Posterior cingulate gyrus (tissue), 11 donors: ENCODE measurements at regions not wholly inside any gene's neighbourhood (a gene's known extent, or its start where the extent isn't known, plus 50 kb on each side); places are given as distances from the start of the nearest gene placed in this dataset.

ENCODE experiments used
- DNase-seq, 10 donors: peaks; one replicate each; pipeline versions ENCODE4 v3.0.0 to v3.0.0-alpha.2; 2020 to 2021; ENCODE audit warnings: mixed read lengths in 3 of 10
- intact Hi-C: fragments of 100-400 bp; cut with DNase I; formaldehyde crosslinking; loops from one replicate; pipeline ENCODE4 v1.15.1; 2023

DNA sequence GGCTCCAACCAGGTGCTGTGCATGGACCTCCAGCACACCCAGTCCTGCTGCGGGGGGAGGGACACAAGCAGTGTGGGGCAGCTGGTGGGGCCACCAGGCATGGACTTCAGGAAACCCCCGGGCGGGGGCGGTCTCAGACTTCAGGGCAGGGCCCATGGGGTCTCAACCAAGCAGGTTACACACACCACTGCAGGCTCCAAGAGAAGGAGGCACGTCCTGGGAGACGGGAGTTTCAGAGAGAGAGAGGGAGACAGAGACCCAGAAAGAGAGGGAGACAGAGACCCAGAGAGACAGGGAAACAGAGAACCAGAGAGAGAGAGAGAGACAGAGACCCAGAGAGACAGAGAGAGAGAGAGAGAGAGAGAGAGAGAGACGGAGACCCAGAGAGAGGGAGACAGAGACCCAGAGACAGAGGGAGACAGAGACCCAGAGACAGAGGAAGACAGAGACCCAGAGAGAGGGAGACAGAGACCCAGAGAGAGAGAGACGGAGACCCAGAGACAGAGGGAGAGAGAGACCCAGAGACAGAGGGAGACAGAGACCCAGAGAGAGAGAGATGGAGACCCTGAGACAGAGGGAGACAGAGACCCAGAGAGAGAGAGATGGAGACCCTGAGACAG lies 128.9 kb downstream of the NCOR2 start:
- intact Hi-C loops = no loop called here
- DNase-seq = peak in 1 of 10 donors; percentile 74

DNA sequence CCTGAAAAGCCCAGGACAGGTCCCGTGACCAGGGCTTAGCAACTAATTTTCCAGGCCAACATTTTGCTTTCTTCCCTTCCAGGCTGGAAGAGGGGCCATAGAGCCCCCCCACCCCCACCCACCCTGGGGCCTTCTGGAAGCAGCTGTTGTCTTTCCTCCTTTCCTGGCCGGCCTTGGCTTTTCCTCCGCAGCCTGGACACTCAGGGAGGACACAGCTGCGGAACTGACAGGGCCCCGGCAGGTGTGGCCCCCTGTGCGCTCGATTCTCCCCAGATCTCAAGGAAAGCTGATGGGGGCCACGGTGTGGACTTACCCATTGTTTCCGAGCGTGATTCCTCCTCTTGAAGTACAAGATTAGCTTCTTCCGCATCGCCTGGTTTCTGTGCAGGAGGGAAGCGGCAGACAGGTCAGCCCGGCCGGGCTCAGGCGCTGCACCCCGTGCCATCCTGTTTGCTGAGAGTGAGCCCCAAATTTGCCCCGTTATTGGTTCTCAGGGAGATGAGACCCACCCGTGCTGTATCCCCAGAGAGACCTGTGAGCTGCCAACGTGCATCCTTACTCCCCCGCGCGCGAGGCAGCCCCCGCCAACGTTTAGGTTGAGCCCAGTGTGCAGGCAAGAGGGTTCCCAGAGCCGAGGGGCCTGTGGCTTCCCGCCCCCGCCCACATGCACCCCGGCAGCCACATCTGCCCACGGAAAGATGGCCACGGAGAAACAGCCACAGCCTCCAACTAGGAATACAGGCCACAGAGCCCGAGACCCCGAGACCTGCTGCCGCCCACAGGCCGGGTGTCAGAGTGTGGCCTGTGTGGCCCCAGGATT lies 129.6 kb downstream of the NCOR2 start:
- intact Hi-C loops = no loop called here
- DNase-seq = peak in 1 of 10 donors; percentile 82

DNA sequence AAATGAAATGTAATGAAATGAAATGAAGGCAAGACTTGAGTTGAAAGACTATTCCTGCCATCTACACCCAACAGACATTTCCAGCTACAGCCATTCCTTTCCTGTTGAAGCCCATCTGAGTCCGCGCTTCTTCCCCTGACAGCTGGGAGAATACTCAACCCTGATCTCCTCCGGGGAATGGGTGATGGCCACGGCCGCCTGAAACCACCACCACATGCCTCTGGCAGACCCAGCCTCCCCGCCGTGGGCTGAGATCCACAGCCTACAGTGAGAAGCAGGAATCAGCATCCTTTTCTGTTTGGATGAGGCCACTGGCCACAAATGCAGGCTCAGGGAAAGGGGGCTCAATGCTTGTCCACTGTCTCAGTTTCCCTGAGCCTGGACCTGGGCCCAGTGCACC lies 130.3 kb downstream of the NCOR2 start:
- intact Hi-C loops = no loop called here

DNA sequence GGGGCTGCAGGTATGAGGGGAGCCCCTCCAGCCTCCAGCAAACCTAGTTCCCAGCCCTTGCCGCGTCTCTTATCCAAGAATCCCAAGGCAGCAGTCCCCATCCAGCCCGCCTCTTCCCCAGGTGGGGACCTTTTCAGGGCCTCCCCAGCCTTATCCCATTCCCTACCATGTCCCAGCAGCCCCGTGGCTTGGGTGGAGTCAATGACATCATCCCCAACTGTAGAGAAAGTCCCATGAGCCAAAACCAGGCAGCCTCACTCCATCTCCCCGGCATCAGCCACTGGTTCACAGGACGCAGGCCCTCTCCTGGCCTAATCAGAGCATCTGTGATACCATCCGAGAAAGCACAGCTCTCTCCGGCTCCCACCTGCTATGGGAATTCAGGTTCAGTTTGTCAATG lies 131.0 kb downstream of the NCOR2 start:
- intact Hi-C loops = no loop called here
- no peak for DNase-seq

More for the DNA sequence above, 130.3 kb downstream of the NCOR2 start:
- peak in 1 of 10 donors; percentile 56 for DNase-seq

DNA sequence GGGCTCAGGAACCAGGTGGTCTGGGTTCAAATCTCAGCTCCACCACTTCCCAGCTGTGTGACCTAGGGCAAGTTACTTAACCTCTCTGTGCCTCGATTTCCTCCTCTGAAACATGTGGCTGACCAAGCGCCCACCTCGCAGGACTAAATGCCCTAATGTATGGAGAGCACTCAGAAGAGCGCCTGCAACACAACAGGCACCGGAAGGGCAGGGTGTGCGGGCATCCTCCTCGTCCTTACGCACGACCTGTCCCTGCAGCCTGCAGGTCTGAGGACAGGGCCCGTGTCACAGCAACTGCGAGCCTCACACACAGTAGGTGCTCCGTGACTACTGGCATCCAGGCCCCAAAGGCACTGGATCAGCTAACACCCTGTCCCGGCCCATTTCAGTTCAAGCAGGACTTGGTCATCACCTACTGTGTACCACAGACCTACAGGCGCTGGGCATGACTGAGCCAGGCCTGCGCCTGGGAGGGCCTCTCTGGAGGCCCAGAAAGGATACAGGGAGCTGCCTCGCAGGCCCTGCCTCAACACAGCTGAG lies 131.5 kb downstream of the NCOR2 start:
- peak in 1 of 10 donors; percentile 81 for DNase-seq
- intact Hi-C loops = no loop called here

DNA sequence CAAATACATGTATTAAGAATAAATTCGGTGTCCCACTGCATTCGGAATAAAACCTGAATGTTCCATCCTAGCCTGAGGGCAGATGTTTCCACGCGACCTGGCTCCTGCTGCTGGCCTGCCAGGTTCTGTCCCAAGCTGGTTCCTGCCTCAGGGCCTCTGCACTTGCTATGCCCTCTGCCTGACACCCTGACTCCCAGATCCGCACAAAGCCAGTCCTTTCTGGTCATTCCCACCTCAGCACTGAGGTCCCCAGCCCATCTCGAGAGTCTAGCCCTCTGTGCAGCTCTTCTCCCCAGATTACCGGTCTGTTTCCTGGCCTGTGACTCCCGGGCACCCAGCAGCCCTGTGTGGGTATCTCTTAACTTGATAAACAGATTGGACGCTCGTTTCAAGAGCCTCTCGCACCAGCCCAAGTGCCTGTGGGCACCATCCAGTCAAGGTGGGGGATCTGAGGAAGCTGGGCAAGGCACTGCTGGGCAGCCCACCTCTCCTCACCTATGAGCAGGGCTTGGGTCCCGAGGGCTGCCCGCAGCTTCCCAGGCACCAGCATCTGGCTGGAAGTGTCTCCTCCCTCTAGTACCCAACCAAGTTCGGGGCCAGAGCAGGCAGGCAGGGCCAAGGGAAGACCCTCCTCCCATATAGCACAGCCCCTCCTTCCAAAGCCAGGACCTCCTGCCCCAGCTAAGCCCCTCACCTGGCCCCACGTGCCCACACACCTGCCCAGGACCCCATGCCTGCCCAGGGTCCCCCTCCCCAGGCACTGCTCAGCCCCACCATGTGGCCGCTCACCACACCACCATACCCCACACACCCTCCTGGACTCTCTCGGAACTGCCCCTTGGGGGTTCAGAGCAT lies 132.2 kb downstream of the NCOR2 start:
- DNase-seq = peak in 2 of 10 donors; percentile 65 to 79
- intact Hi-C loops = no loop called here

DNA sequence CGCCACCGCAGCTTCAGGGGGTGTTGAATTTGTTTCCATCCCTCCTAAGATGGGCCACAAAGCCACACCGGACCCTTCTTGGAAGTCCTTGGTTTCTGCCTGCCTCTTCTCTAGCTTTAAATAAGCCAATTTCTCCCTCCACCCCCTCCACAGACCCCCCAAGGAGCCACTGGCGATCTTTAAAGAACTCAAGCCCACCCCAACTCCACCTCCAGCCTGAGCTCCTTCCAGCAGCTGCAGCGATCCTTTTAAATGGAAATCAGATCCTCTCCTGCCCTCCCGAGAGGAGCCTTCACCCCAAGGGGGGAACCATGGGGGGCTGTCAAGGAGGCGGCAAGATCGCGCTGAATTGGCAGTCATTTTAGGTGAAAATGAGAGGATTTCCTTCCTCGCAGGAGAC lies 133.1 kb downstream of the NCOR2 start:
- DNase-seq = peak in 1 of 10 donors; percentile 21
- intact Hi-C loops = no loop called here

DNA sequence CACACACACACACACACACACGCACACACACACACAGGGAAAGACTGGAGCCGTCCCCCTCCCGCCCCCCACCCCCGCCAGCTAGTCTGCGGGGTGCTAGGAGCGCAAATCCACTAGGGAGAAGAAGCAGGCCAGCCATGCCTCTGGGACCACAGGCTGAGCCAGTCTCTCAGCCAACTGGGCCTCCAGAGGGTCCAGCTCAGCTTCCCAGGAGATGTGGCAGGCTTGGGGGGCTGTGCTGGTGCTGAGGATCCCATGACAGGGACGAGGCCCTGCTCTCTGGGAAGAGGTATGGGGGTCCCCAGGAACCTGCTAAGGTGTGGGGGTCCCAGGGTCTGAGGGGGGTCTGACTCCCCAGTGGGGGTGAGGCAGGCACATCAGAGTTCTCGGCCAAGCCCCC lies 133.5 kb downstream of the NCOR2 start:
- intact Hi-C loops = no loop called here

DNA sequence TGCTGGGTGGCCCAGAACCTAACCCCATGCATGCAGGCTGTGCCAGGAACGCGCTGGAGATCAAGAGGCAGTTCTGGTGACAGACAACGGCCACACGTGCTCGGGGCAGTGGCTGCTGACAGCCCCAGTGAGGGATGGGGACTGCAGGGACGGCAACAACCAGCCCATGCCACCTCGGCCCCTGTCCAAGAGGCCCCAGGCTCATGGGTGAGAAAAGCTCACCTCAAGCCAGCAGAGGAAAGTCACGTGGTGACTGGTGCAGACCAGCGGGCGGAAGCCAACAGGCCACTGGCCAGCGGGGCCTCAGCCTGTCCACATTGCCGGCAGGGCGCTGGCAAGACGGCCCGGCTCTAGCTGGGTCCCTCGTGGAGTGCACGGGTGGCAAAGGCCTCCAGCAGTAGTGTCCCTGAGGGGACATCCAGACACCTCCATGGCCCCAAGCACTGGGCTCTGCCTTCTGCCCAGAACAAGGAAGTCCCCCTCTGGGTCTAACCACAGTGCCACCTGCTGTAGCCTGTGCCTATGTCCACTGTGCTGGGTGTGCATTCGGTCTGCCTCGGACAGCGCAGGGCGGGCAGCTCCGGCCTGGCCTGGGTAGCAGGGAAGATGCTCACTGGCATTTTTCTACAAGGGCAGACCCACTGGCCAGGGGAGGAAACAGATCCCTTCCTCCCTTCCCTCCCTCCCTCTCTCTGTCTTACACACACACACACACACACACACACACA lies 134.1 kb downstream of the NCOR2 start:
- intact Hi-C loops = no loop called here
- DNase-seq = peak in 4 of 10 donors; percentile 56 to 94 (median 84)

More for the DNA sequence above, 133.5 kb downstream of the NCOR2 start:
- DNase-seq = peak in 1 of 10 donors; percentile 80

DNA sequence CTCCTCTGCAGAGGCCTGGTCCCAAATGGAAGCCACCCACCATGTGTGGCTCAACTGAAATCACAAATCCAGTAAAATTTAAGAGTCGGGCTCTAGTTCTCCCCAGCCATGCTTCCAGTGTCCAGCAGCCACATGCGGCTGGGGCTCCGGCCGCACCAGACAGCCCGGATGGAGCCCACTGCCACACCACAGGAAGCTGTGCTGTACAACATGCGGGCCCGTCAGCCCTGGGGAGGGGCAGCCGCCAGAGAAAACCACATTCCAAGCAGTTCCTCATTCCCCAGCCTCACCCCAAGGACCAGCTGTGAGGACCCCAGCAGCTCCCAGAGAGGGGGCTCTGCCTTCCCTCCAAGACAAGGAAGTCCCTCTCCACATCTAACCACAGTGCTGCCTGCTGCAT lies 135.0 kb downstream of the NCOR2 start:
- intact Hi-C loops = no loop called here
- peak in 2 of 10 donors; percentile 73 to 80 for DNase-seq

DNA sequence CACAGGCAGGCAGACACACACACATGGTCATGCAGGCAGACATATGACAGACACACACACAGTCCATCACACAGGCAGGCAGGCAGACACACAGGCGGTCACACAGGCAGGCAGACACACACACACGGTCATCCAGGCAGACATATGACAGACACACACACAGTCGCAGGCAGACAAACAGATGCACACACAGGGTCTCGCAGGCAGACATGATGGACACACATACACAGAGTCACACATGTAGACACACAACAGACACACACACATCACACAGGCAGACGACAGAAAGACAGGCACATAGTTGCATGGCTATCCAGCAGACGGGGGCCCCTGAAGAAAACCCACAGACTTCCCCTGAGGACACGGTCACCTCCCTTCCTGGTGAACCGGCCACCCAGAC lies 135.4 kb downstream of the NCOR2 start:
- intact Hi-C loops = no loop called here
- peak in 1 of 10 donors; percentile 41 for DNase-seq

DNA sequence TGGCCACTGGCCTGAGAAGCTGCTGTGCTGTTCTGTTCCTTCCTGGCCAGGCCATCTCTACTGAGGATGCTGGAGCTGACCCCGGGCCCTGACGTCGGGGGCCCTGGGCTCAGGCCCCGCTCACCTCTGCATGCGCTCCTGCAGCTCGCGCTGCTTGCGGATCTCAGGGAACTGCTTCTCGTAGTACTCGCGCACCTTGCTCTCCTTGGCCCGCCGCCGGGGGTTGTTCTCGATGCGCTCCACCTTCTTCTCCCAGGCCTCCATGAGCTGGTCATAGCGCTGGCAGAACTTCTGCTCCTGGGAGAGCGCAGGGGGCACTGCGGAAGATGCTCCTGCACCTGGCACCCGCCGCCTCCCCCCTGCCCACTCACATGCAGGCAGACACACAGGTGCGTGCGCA lies 135.6 kb downstream of the RFLNA start:
- peak in 1 of 10 donors; percentile 59 for DNase-seq
- intact Hi-C loops = no loop called here

DNA sequence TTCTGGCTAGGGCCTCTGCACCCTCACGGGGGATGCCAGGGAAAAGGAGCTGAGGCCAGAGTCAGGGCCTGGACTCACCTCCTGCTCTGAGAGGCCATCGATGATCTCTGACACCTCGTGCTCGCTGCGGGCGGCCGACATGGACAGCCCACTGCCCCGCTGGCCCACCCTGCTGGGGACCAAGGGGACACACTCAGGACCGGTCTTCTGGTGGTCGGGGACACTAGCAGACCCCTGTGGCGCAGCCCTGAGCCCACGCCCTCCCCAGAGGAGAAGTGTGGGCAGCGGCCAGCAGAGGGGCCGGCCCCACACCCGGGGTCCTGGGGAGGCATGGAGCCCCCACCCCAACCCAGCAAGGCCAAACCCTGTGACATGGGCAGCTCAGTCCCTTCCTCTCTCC lies 134.6 kb downstream of the RFLNA start:
- DNase-seq = peak in 1 of 10 donors; percentile 64
- intact Hi-C loops = no loop called here

DNA sequence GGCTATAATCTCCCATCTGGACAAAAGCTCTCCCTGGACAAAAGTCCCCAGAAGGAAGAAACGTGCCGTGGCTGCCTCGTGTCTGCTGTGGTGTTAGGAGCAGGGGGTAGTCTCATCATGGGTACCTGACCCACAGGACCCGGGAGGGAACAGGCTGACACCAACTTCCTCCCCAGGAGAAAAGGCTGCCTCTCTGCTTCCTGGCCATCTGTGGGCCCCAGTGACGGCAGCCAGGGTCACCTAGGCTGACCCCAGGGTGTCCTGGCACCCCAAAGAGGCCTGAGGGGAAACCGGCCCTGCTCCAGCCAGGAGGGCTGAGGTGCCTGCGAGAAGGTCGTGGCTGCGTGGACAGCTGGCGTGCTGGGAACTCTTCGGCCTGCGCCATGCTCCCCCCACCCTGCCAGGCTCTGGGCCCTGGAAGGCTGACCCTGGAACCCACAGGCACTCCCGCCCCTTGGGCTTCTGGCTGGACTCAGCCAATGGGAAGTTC lies 133.9 kb downstream of the RFLNA start:
- intact Hi-C loops = no loop called here
- DNase-seq = peak in 1 of 10 donors; percentile 52

DNA sequence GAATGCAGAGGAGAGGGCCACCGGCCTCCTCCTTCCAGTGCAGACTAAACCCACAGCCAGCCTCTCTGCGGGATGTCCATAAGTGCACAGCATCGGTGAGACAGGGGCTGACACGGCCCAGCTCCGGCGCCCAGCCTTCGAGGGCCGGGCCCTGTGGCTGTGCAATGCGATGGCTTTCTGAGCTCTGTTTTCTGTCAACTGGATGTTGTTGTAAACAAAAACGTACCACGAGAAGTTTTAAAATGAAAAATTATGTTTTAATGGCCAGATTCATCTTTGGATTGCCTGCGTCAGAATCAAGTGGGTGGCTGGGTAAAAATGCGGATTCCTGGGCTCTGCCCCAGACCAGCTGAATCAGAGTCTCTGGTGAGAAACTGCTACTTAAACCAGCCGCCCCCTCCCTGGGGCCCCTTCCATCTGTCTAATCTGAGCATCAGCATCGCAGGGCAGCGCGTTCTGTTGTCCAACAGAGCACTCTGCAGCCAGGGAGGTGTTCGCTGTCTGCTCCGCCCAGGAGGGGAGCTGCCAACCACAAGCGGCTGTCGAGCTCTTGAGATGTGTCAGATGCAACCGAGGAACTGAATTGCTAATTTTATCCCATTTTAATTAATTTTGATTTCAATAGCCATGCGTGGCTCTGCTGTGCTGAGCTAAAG lies 133.4 kb downstream of the RFLNA start:
- intact Hi-C loops = no loop called here
- DNase-seq = peak in 8 of 10 donors; percentile 68 to 96 (median 85)

DNA sequence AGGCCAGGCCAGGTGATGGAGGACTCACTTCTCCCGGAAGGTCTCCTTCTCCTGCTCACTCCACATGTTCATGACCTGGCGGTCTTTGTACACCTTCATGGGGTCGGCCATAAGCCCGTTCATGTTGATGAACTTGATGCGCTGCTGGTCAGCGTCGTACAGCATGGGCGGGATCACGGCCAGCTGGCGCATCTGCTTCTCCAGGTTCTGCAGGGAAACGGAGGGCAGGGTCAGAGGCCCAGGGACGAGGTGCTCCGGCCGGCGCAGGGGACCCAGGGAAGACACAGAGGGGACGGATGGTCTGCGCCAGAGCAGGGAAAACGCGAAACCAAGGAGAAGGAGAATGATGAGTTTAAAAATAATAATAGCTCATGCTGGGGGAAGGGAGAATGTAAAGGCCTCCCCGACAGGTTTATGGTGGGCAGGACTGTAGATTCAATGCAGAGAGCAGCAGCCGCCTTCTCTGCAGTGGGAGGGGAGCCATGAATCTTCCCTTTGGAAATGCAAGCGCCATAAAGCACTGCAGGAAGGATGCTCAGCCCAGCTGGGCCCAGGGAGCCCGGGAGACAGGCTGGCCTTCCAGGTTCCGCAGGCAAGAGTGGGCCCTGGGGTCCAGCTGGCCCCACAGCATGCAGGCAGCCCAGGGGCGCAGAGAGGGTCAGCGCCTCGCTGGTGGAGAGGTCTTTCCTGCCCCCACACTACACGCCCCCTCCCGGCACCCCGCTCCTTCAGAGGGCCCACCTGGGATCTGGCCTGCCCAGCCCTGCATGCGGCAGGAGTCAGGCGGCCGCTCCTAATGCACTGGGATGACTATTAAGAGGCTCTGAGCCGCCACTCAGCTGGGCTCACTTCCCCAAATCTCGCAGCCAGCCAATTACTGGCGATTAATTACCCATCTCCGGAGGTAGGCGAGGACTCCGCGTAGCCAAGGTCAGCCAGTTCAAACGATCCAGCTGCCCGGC lies 132.0 kb downstream of the RFLNA start:
- peak in 2 of 10 donors; percentile 59 to 89 for DNase-seq

DNA sequence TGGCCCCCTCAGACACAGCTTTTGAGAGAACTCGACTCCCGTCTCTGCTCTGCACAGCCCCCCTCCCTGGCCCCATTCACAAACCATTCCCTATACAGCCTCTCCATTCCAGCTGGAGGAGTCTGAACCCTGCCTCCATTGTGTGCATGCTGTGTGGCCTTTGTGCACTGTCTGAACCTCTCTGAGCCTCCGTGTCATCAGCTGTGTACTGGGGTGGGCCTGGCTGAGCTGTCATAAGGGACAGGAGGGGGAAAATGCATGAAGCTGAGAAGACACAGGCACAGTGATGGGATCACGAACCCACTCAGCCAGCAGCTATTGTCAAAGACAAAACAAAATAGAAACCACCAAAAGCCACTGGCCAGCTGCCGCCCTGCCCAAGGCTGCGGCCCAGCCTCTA lies 130.8 kb downstream of the RFLNA start:
- DNase-seq = peak in 2 of 10 donors; percentile 19 to 35
- intact Hi-C loops = no loop called here

More for the DNA sequence above, 132.0 kb downstream of the RFLNA start:
- intact Hi-C loops = no loop called here

DNA sequence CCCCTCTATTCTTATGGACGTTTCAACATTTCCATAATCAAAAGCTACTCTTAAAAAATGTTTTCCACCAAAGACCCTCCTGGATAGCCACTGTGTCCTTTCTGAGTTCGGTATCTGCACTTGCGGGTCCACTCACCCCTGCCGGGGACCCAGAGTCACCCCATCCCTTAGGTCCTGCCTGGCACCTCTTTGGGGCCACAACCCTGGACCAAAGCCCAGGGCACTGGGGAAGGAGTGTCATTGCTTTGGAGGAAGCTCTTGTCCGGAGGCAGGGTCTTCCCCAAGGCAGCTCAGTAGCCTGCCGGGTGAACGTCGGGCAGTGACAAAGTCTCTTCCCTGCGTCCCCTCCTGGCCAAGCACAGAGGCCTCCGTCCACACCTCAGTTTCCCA lies 129.6 kb downstream of the RFLNA start:
- intact Hi-C loops = no loop called here

More for the DNA sequence above, 129.6 kb downstream of the RFLNA start:
- peak in 1 of 10 donors; percentile 50 for DNase-seq
